Stimulated activated CD8-positive, alpha-beta memory T cell treated with anti-CD3 and anti-CD28 coated beads, Interleukin-7, amount 100 ng/mL, for 24 hours (primary cell): ENCODE measurements at regions not wholly inside any gene's neighbourhood (a gene's known extent, or its start where the extent isn't known, plus 50 kb on each side); places are given as distances from the start of the nearest gene placed in this dataset.
"Not testable (repeated sequence)": the region's sequence is repeated elsewhere in the genome, so short reads cannot be mapped to it uniquely, and the experiment has no call there.

Experiments used
- DNase-seq: peaks from one replicate; pipeline ENCODE4 v3.0.0-alpha.2; 2020; ENCODE audit warnings: low read depth

- no peak for DNase-seq
These were observed 124.4 kb upstream of the VPREB1 start for GRCh38 chr22:22120160-22120559.

- DNase-seq, result no peak
These were observed 125.6 kb upstream of the VPREB1 start for GRCh38 chr22:22118987-22119386.

- not testable (repeated sequence) for DNase-seq
These were observed 126.6 kb upstream of the VPREB1 start for GRCh38 chr22:22117864-22118544.

GRCh38 chr22:22116997-22117770, 127.4 kb upstream of the VPREB1 start:
- DNase-seq, result not testable (repeated sequence)

GRCh38 chr22:22113701-22114100, 130.9 kb upstream of the VPREB1 start:
- no peak for DNase-seq

- DNase-seq, result no peak
These were observed 130.1 kb upstream of the TOP3B start for GRCh38 chr22:22112533-22113294.

GRCh38 chr22:22111983-22112382, 129.4 kb upstream of the TOP3B start:
- DNase-seq, result no peak

- DNase-seq, result no peak
These were observed 128.7 kb upstream of the TOP3B start for GRCh38 chr22:22111267-22111751.

- no peak for DNase-seq
These were observed 128.1 kb upstream of the TOP3B start for GRCh38 chr22:22110548-22111266.

GRCh38 chr22:22109693-22110466, 127.3 kb upstream of the TOP3B start:
- DNase-seq, result no peak

GRCh38 chr22:22106855-22107254, 124.3 kb upstream of the TOP3B start:
- DNase-seq, result no peak

- no peak for DNase-seq
These were observed 122.8 kb upstream of the TOP3B start for GRCh38 chr22:22105364-22105763.

GRCh38 chr22:22103078-22103875, 120.7 kb upstream of the TOP3B start:
- DNase-seq, result no peak

- no peak for DNase-seq
These were observed 117.5 kb upstream of the TOP3B start for GRCh38 chr22:22099833-22100812.

GRCh38 chr22:22099194-22099486, 116.6 kb upstream of the TOP3B start:
- no peak for DNase-seq

GRCh38 chr22:22098457-22099193, 116.0 kb upstream of the TOP3B start:
- no peak for DNase-seq

- no peak for DNase-seq
These were observed 115.2 kb upstream of the TOP3B start for GRCh38 chr22:22097727-22098228.

GRCh38 chr22:22094921-22095320, 112.3 kb upstream of the TOP3B start:
- DNase-seq, result no peak
